Peyer's patch (tissue), 4 donors: ENCODE measurements at regions not wholly inside any gene's neighbourhood (a gene's known extent, or its start where the extent isn't known, plus 50 kb on each side); places are given as distances from the start of the nearest gene placed in this dataset.
A peak's percentile ranks its signal among the peaks of the same experiment; 100 is the strongest.
"Not testable (repeated sequence)": the region's sequence is repeated elsewhere in the genome, so short reads cannot be mapped to it uniquely, and the experiment has no call there.

Source experiments
- DNase-seq, 3 donors: peaks; one replicate each; pipeline ENCODE4 v3.0.0-alpha.2; 2017 to 2019
- H3K27ac ChIP-seq, 4 donors: fragments of 200-600 bp; sonication (generic); one replicate each; pipeline ENCODE4 v1.5.1; 2016 to 2019
- H3K27me3 ChIP-seq, 2 donors: fragments of 200-600 bp; sonication (generic); one replicate each; pipeline ENCODE4 v1.5.1; 2019
- H3K36me3 ChIP-seq, 3 donors: fragments of 200-600 bp; sonication (generic); one replicate each; pipeline ENCODE4 v1.5.1; 2016 to 2019
- H3K4me1 ChIP-seq, 4 donors: fragments of 200-600 bp; sonication (generic); one replicate each; pipeline ENCODE4 v1.5.1; 2016 to 2019
- H3K4me3 ChIP-seq, 4 donors: fragments of 200-600 bp; sonication (generic); 1 replicate in 3 of 4; 2 replicates in 1 of 4; pipeline ENCODE4 v1.5.1; 2016 to 2019; ENCODE audit warnings: mild to moderate bottlenecking in 1 of 4
- H3K9me3 ChIP-seq, 4 donors: fragments of 200-600 bp; sonication (generic); one replicate each; pipeline ENCODE4 v1.5.1; 2016 to 2019; ENCODE audit warnings: mild to moderate bottlenecking in 1 of 4
- POLR2A ChIP-seq, 2 donors: fragments of 450-650 bp; IDR thresholded peaks; one replicate each; pipeline ENCODE4 v1.5.1; 2017; ENCODE audit warnings: antibody characterized with exemption in 2 of 2, mild to moderate bottlenecking in 2 of 2, moderate library complexity in 2 of 2
- TF ChIP-seq, protein P1 (sequence below), 6 experiments: fragments of 450-650 bp in 4 of 6; fragments of 200-600 bp in 2 of 6; sonication (generic) in 1 of 6; IDR thresholded peaks; one replicate each; pipeline ENCODE4 v1.5.1; 2017 to 2019; ENCODE audit warnings: antibody characterized with exemption in 6 of 6, mild to moderate bottlenecking in 3 of 6, moderate library complexity in 1 of 6

GRCh38 chr5:39532511-39532910 is 107.7 kb upstream of the DAB2 start:
- TF ChIP-seq POLR2A (IDR thresholded peaks at IDR 0.05): no peak
- TF ChIP-seq, protein P1, sequence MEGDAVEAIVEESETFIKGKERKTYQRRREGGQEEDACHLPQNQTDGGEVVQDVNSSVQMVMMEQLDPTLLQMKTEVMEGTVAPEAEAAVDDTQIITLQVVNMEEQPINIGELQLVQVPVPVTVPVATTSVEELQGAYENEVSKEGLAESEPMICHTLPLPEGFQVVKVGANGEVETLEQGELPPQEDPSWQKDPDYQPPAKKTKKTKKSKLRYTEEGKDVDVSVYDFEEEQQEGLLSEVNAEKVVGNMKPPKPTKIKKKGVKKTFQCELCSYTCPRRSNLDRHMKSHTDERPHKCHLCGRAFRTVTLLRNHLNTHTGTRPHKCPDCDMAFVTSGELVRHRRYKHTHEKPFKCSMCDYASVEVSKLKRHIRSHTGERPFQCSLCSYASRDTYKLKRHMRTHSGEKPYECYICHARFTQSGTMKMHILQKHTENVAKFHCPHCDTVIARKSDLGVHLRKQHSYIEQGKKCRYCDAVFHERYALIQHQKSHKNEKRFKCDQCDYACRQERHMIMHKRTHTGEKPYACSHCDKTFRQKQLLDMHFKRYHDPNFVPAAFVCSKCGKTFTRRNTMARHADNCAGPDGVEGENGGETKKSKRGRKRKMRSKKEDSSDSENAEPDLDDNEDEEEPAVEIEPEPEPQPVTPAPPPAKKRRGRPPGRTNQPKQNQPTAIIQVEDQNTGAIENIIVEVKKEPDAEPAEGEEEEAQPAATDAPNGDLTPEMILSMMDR (IDR thresholded peaks at IDR 0.05): no peak
- no peaks in the 10 kb centered on the region for H3K9me3 ChIP-seq
- no peaks in the 10 kb centered on the region for H3K4me1 ChIP-seq

DNA sequence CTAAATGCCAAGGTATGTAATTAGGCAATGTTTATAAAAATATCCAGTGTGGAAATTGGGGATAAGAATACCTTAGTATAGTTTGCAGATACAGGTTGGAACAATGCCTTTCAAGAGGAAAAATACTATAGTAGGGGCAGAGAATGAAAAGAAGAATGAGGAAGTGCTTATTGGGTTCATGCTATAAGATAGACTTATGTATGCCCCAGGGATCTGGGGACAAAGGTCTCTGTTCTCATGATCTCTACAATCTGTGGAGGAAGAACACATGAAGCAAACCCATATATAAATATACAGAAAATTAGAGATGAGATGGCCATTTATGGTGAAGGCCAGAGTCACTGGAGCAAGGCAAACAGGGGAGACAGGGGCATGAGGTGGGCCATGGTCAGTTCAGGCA is 106.5 kb upstream of the DAB2 start:
- Histone ChIP-seq H3K27ac (no peak overlapping the region), H3K36me3 (no peaks in the 10 kb centered on the region), H3K4me3 (no peak overlapping the region), H3K9me3 (no peaks in the 10 kb centered on the region), H3K4me1 (no peaks in the 10 kb centered on the region), H3K27me3 (no peaks in the 10 kb centered on the region)
- DNase-seq: no peak
- TF ChIP-seq POLR2A (IDR thresholded peaks at IDR 0.05): no peak
- TF ChIP-seq, protein P1 (IDR thresholded peaks at IDR 0.05): no peak

More at GRCh38 chr5:39532511-39532910, 107.7 kb upstream of the DAB2 start:
- DNase-seq: no peak
- H3K36me3 ChIP-seq: no peaks in the 10 kb centered on the region
- no peak overlapping the region for H3K27ac ChIP-seq
- H3K4me3 ChIP-seq: no peak overlapping the region
- no peaks in the 10 kb centered on the region for H3K27me3 ChIP-seq

DNA sequence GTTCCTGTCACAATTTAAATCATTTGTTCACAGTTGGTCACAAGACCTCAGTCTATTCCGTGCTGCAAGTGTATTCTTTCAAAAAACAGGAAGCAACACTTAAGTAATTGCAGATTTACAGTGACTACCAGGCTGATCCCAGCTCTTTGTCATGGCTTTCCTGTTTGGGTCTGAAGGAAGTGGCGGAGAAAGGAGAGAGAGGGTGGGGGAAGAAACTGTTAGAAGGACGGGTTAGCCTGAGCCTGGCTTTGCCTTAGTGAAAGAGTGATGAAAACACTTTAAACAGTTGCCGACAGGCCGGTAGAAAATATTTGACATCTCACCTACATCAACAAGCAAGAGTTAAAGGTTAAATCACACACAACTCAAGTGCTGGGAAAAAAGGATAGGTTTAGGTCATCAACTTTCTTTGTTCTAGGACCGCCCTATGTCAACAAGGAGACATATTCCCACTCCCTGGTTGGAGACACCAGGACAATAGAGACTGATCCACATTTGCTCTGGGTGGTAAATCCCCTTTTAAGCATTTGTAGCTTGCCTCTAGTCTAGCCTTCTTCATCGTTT is 102.2 kb upstream of the DAB2 start:
- Histone ChIP-seq H3K27me3 (no peaks in the 10 kb centered on the region), H3K36me3 (no peaks in the 10 kb centered on the region), H3K4me3 (no peak overlapping the region), H3K4me1 (no peaks in the 10 kb centered on the region), H3K27ac (peak overlapping the region in 2 of 4 donors; percentile 37 to 54), H3K9me3 (no peaks in the 10 kb centered on the region)
- TF ChIP-seq, protein P1 (IDR thresholded peaks at IDR 0.05): no peak
- TF ChIP-seq POLR2A (IDR thresholded peaks at IDR 0.05): no peak
- DNase-seq: no peak

DNA sequence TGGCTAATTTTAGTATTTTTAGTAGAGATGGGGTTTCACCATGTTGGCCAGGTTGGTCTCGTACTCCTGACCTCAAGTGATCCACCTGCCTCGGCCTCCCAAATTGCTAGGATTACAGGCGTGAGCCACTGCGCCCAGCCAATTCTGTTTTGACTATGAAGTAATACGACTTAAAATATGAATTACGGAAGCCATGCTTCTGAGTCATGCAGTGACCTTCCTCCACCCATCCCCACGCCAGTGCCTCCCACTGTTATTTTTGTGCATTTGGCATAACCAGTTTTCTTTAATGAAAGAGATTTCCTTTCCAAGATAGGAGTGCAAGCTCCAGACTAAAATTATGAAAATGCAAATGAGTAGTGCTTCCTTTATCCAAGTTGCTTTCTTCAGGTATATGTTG is 101.0 kb upstream of the DAB2 start:
- H3K27me3 ChIP-seq, H3K9me3 ChIP-seq, H3K36me3 ChIP-seq, DNase-seq, H3K4me1 ChIP-seq, H3K4me3 ChIP-seq: not testable (repeated sequence)
- H3K27ac ChIP-seq: peak overlapping the region in 2 of 4 donors; percentile 3 to 54

- no peak for TF ChIP-seq POLR2A (IDR thresholded peaks at IDR 0.05)
- TF ChIP-seq, protein P1 (IDR thresholded peaks at IDR 0.05): no peak
- H3K27ac ChIP-seq: no peak overlapping the region
- H3K4me3 ChIP-seq: no peak overlapping the region
- no peaks in the 10 kb centered on the region for H3K4me1 ChIP-seq
- no peaks in the 10 kb centered on the region for H3K27me3 ChIP-seq
- no peak for DNase-seq
- no peaks in the 10 kb centered on the region for H3K9me3 ChIP-seq
- no peaks in the 10 kb centered on the region for H3K36me3 ChIP-seq
Observed at GRCh38 chr5:39525271-39525670, 100.5 kb upstream of the DAB2 start.

DNA sequence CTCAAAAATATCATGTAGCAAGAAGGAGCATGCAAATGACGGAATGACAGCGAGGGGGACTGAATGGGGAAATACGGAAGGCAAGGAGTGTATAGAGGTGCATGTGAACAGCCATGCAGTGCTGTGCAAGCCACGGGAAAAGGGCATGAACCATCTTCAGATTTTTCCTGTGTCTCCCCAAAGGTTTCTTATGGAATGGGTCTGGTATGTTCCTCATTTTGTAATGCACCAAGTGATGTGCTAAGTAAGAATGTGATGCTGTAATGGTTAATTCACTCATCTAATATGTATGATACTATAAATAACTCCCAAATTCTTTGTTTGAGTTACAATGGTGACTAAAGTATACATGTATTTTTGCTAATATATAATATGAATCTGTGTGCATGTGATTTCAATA is 99.0 kb upstream of the DAB2 start:
- Histone ChIP-seq H3K4me1 (no peaks in the 10 kb centered on the region), H3K9me3 (no peaks in the 10 kb centered on the region), H3K4me3 (no peak overlapping the region), H3K27me3 (no peaks in the 10 kb centered on the region), H3K27ac (no peak overlapping the region), H3K36me3 (no peaks in the 10 kb centered on the region)
- TF ChIP-seq, protein P1 (IDR thresholded peaks at IDR 0.05): no peak
- no peak for TF ChIP-seq POLR2A (IDR thresholded peaks at IDR 0.05)
- no peak for DNase-seq
